ENCODE measurements at regions not wholly inside any gene's neighbourhood (a gene's known extent, or its start where the extent isn't known, plus 50 kb on each side); places are given as distances from the start of the nearest gene placed in this dataset.
"Not testable (repeated sequence)": the region's sequence is repeated elsewhere in the genome, so short reads cannot be mapped to it uniquely, and the experiment has no call there.

DNA sequence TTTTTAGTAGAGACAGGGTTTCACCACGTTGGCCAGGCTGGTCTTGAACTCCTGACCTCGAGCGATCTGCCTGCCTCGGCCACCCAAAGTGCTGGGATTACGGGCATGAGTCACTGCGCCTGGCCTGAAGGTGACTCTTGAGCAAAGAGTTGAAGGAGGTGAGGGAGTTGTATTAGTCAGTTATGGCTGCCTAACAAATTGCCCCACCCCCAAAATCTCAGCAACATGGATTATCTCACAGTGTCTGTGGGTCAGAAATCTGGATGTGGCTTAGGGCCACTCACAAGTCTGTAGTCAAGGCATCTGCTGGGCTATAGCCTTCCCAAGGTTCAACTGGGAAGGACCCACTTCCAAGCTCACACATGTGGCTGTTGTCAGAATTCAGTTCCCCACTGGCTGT lies 52.8 kb upstream of the ADGRE5 start:
- Histone ChIP-seq H3K4me1 (peaks cover 0 to 1% of the 10 kb centered on the region in 2 donors), H3K27me3 (no peaks in the 10 kb centered on the region), H3K4me3 (replicated peaks in 1 of 3) (no peak overlapping the region), H3K36me3 (no peaks in the 10 kb centered on the region), H3K9me3 (no peaks in the 10 kb centered on the region), H3K27ac (no peak overlapping the region)
- DNase-seq = no peak
- TF ChIP-seq POLR2A (IDR thresholded peaks at IDR 0.05) (no peak), CTCF (IDR thresholded peaks at IDR 0.05) (no peak)
- 87 to 91% methylated on average over 5 to 6 of the region's 6 CpGs for WGBS, 2 donors
- intact Hi-C loops (cut with DNase I) = no loop called here

DNA sequence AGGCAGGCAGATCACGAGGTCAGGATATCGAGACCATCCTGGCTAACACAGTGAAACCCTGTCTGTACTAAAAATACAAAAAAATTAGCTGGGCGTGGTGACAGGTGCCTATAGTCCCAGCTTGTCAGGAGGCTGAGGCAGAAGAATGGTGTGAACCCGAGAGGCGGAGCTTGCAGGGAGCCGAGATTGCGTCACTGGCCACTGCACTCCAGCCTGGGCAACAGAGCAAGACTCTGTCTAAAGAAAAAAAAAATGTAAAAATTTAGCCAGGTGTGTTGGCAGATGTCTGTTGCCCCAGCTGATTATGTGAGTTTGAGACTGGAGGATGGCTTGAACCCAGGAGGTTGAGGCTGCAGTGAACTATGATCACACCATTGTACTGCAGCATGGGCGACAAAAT lies 54.2 kb upstream of the ADGRE5 start:
- intact Hi-C loops (cut with DNase I); DNase-seq; H3K27ac ChIP-seq; H3K4me3 ChIP-seq (replicated peaks in 1 of 3); H3K4me1 ChIP-seq; H3K27me3 ChIP-seq; H3K36me3 ChIP-seq; H3K9me3 ChIP-seq: not testable (repeated sequence)
- 81 to 82% methylated on average over 8 of the region's 8 CpGs for WGBS, 2 donors

DNA sequence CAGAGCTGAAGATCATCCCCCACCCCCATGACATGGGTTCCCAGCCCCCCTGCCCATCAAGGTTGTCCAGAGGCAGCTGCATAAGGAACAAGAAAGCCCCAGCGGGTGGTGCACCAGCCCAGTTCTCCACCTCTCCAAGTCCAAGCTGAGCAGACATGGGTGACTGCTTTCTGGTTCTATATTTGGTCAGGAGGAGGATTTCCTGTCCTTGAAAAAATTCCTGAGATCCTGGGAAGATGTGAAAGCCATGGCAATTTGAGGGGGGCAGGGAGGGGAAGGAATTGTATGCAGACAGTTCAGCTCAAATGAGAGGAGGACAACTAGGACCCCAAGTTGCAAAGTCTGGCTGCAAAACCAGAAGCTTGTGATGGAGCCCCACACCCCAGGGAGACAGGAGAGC lies 55.4 kb upstream of the ADGRE5 start:
- 38 to 83% methylated on average over 1 of the region's 1 CpG for WGBS, 2 donors

GRCh38 chr19:14325134-14325533 lies 56.1 kb upstream of the ADGRE5 start:
- Histone ChIP-seq H3K36me3 (no peaks in the 10 kb centered on the region), H3K27me3 (no peaks in the 10 kb centered on the region), H3K9me3 (no peaks in the 10 kb centered on the region), H3K4me3 (replicated peaks in 1 of 3) (no peak overlapping the region), H3K27ac (no peak overlapping the region), H3K4me1 (no peaks in the 10 kb centered on the region)
- intact Hi-C loops (cut with DNase I) = no loop called here
- no peak for DNase-seq
- 94 to 96% methylated on average over 3 of the region's 3 CpGs for WGBS, 2 donors
- TF ChIP-seq CTCF (IDR thresholded peaks at IDR 0.05) (no peak), POLR2A (IDR thresholded peaks at IDR 0.05) (no peak)

More for the DNA sequence above, 55.4 kb upstream of the ADGRE5 start:
- intact Hi-C loops (cut with DNase I) = no loop called here
- H3K36me3 ChIP-seq = no peaks in the 10 kb centered on the region
- no peak overlapping the region for H3K27ac ChIP-seq
- H3K9me3 ChIP-seq = no peaks in the 10 kb centered on the region
- H3K4me1 ChIP-seq = no peaks in the 10 kb centered on the region
- no peak for DNase-seq
- no peak overlapping the region for H3K4me3 ChIP-seq (replicated peaks in 1 of 3)
- TF ChIP-seq POLR2A (IDR thresholded peaks at IDR 0.05) (no peak), CTCF (IDR thresholded peaks at IDR 0.05) (no peak)
- no peaks in the 10 kb centered on the region for H3K27me3 ChIP-seq

GRCh38 chr19:14322889-14323463 lies 58.3 kb upstream of the ADGRE5 start:
- WGBS, 2 donors = 82 to 84% methylated on average over 7 of the region's 7 CpGs
- Histone ChIP-seq H3K27me3 (no peaks in the 10 kb centered on the region), H3K4me1 (no peaks in the 10 kb centered on the region), H3K27ac (no peak overlapping the region), H3K4me3 (replicated peaks in 1 of 3) (no peak overlapping the region), H3K36me3 (no peaks in the 10 kb centered on the region), H3K9me3 (no peaks in the 10 kb centered on the region)
- intact Hi-C loops (cut with DNase I) = no loop called here
- TF ChIP-seq POLR2A (IDR thresholded peaks at IDR 0.05) (no peak), CTCF (IDR thresholded peaks at IDR 0.05) (no peak)
- no peak for DNase-seq

- Histone ChIP-seq H3K4me3 (replicated peaks in 1 of 3) (no peak overlapping the region), H3K9me3 (no peaks in the 10 kb centered on the region), H3K27me3 (no peaks in the 10 kb centered on the region), H3K27ac (no peak overlapping the region), H3K36me3 (no peaks in the 10 kb centered on the region), H3K4me1 (no peaks in the 10 kb centered on the region)
- TF ChIP-seq POLR2A (IDR thresholded peaks at IDR 0.05) = no peak
- TF ChIP-seq CTCF (IDR thresholded peaks at IDR 0.05) = no peak
- 87 to 95% methylated on average over 3 of the region's 3 CpGs for WGBS, 2 donors
- intact Hi-C loops (cut with DNase I) = no loop called here
- DNase-seq = no peak
Observed at GRCh38 chr19:14320253-14320652, 61.0 kb upstream of the ADGRE5 start.

DNA sequence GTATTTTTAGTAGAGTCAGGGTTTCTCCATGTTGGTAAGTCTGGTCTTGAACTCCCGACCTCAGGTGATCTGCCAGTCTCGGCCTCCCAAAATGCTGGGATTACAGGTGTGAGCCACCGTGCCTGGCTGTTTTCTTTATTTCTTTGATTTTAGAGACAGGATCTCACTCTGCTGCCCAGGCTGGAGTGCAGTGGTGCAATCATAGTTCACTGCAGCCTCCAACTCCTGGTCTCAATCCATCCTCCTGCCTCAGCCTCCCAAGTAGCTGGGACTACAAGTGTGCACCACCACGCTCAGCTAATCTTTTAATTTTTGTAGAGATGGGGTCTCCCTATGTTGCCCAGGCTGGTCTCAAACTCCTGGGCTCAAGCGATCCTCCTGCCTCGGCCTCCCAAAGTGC lies 61.5 kb upstream of the ADGRE5 start:
- intact Hi-C loops (cut with DNase I); H3K4me3 ChIP-seq (replicated peaks in 1 of 3); H3K27me3 ChIP-seq; H3K9me3 ChIP-seq; H3K36me3 ChIP-seq; DNase-seq; H3K4me1 ChIP-seq; H3K27ac ChIP-seq: not testable (repeated sequence)
- WGBS, 2 donors = 93 to 96% methylated on average over 6 of the region's 6 CpGs

Measured in thyroid gland (tissue), 4 donors.